Endodermal cell (in vitro differentiated cells): ENCODE measurements at regions not wholly inside any gene's neighbourhood (a gene's known extent, or its start where the extent isn't known, plus 50 kb on each side); places are given as distances from the start of the nearest gene placed in this dataset.
A peak's percentile ranks its signal among the peaks of the same experiment; 100 is the strongest.

Source experiments
- DNase-seq: peaks from one replicate; pipeline ENCODE4 v3.0.0-alpha.2; 2017
- H3K27ac ChIP-seq: 2 replicates; pipeline ENCODE4 v1.5.1; 2013; ENCODE audit warnings: mild to moderate bottlenecking, low read depth, low read length, moderate library complexity
- H3K27me3 ChIP-seq: 2 replicates; pipeline ENCODE4 v1.6.1; 2013; ENCODE audit warnings: mild to moderate bottlenecking, low read length, moderate library complexity; ENCODE audit not compliant: insufficient read depth, control insufficient read depth, poor library complexity, severe bottlenecking
- H3K36me3 ChIP-seq: 2 replicates; pipeline ENCODE4 v1.7.0; 2013; ENCODE audit warnings: mild to moderate bottlenecking, low read length, moderate library complexity; ENCODE audit not compliant: control insufficient read depth, insufficient read depth
- H3K4me1 ChIP-seq: one replicate; pipeline ENCODE4 v1.7.0; 2013; ENCODE audit warnings: low read length; ENCODE audit not compliant: control insufficient read depth, insufficient read depth
- H3K4me3 ChIP-seq: 2 replicates; pipeline ENCODE4 v1.5.1; 2013; ENCODE audit warnings: mild to moderate bottlenecking, low read length, moderate library complexity
- H3K9ac ChIP-seq: 2 replicates; pipeline ENCODE4 v1.6.1; 2013; ENCODE audit warnings: mild to moderate bottlenecking, low read length, moderate library complexity; ENCODE audit not compliant: poor library complexity, severe bottlenecking; ENCODE audit errors: extremely low read depth
- H3K9me3 ChIP-seq: 2 replicates; pipeline ENCODE4 v1.6.1; 2013; ENCODE audit warnings: mild to moderate bottlenecking, low read length, moderate library complexity; ENCODE audit not compliant: control insufficient read depth
- H3K27ac Mint-ChIP-seq: 2 replicates; pipeline ENCODE4 v1.8.0; 2020; ENCODE audit warnings: mixed read lengths
- H3K27me3 Mint-ChIP-seq: 2 replicates; pipeline ENCODE4 v1.8.0; 2021; ENCODE audit warnings: mild to moderate bottlenecking, mixed read lengths; ENCODE audit not compliant: insufficient read depth
- H3K36me3 Mint-ChIP-seq: 2 replicates; pipeline ENCODE4 v1.8.0; 2020; ENCODE audit warnings: low read depth, mixed read lengths
- H3K4me1 Mint-ChIP-seq: 2 replicates; pipeline ENCODE4 v1.8.0; 2020; ENCODE audit warnings: mixed read lengths
- H3K4me3 Mint-ChIP-seq: 2 replicates; pipeline ENCODE4 v1.8.0; 2020; ENCODE audit warnings: mild to moderate bottlenecking, moderate library complexity, mixed read lengths
- H3K9me3 Mint-ChIP-seq: 2 replicates; pipeline ENCODE4 v1.8.0; 2020; ENCODE audit warnings: mild to moderate bottlenecking, mixed read lengths
- WGBS, 2 experiments: methylation state at CpG; one replicate each; pipeline versions ENCODE4 v1.1.5 to v1.1.7; 2013; ENCODE audit warnings: missing lambda C conversion rate in 2 of 2, mixed read lengths in 1 of 2; ENCODE audit not compliant: insufficient coverage in 1 of 2, insufficient read length in 1 of 2; 5-methylcytosine and 5-hydroxymethylcytosine counted together
- TF ChIP-seq, protein P1 (sequence below): fragments of 200-600 bp; sonication (generic); conservative IDR thresholded peaks from 2 replicates; pipeline ENCODE4 v1.5.0; 2021; ENCODE audit warnings: antibody characterized with exemption, mild to moderate bottlenecking

DNA sequence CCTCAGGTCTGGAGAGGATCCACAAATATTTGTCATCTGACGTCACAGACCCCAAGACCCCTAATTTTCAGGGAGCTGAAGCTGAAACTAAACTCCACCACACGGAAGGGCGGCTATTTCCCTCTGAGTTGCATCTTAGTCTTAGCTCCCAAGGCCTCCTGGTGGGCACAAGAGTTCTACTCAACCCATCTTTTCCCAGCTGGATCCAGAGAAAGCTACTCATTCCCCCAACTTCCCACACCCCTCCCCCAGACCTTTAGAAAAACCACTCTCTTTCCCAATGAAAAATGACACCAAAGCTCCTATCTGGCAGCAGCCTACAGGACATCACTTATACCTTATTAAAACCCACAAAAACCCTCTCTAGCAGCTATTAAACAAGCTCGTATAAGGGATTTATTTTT is 67.1 kb upstream of the SLC1A1 start:
- Mint-ChIP-seq H3K36me3 (no peaks in the 10 kb centered on the region), H3K9me3 (no peaks in the 10 kb centered on the region), H3K4me1 (peaks cover 19% of the 10 kb centered on the region), H3K4me3 (no peak overlapping the region), H3K27me3 (peaks cover 91% of the 10 kb centered on the region), H3K27ac (no peak overlapping the region)
- H3K4me1 ChIP-seq, result peaks cover under 1% of the 10 kb centered on the region
- TF ChIP-seq, protein P1, sequence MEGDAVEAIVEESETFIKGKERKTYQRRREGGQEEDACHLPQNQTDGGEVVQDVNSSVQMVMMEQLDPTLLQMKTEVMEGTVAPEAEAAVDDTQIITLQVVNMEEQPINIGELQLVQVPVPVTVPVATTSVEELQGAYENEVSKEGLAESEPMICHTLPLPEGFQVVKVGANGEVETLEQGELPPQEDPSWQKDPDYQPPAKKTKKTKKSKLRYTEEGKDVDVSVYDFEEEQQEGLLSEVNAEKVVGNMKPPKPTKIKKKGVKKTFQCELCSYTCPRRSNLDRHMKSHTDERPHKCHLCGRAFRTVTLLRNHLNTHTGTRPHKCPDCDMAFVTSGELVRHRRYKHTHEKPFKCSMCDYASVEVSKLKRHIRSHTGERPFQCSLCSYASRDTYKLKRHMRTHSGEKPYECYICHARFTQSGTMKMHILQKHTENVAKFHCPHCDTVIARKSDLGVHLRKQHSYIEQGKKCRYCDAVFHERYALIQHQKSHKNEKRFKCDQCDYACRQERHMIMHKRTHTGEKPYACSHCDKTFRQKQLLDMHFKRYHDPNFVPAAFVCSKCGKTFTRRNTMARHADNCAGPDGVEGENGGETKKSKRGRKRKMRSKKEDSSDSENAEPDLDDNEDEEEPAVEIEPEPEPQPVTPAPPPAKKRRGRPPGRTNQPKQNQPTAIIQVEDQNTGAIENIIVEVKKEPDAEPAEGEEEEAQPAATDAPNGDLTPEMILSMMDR, result peak; percentile 61
- H3K4me3 ChIP-seq, result no peak overlapping the region
- no peak overlapping the region for H3K9ac ChIP-seq
- no peak overlapping the region for H3K27ac ChIP-seq
- H3K36me3 ChIP-seq, result no peaks in the 10 kb centered on the region
- WGBS, 2 experiments, result 49 to 60% methylated on average over 3 to 4 of the region's 4 CpGs
- H3K9me3 ChIP-seq, result no peaks in the 10 kb centered on the region
- DNase-seq, result peak; percentile 71
- peaks cover 86% of the 10 kb centered on the region for H3K27me3 ChIP-seq

DNA sequence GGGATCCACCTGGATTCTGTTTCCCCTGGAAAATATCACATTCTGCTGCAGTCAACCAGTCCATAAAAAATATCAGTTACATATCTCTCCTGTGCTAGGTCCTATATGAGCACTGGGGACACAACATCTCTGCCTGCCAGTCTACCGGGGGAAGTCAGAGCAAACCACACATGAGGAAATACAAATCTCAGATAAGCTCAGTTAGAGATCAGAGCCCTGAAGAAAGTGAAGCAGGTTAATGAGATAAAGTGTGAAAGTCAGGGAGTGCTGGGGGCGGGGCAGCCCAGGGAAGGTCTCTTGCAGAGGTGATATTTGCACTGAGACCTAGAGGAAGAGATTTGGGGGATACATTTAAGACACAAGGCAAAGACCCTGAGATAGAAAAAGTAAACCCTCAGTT is 67.8 kb upstream of the SLC1A1 start:
- no peak overlapping the region for H3K4me3 ChIP-seq
- H3K9me3 ChIP-seq, result no peaks in the 10 kb centered on the region
- no peaks in the 10 kb centered on the region for H3K36me3 ChIP-seq
- no peak overlapping the region for H3K9ac ChIP-seq
- TF ChIP-seq, protein P1, result no peak
- Mint-ChIP-seq H3K36me3 (no peaks in the 10 kb centered on the region), H3K27ac (no peak overlapping the region), H3K27me3 (peaks cover 92% of the 10 kb centered on the region), H3K4me3 (no peak overlapping the region), H3K4me1 (peaks cover 25% of the 10 kb centered on the region), H3K9me3 (no peaks in the 10 kb centered on the region)
- peaks cover 85% of the 10 kb centered on the region for H3K27me3 ChIP-seq
- DNase-seq, result peak; percentile 72
- H3K27ac ChIP-seq, result no peak overlapping the region
- WGBS, 2 experiments, result 58 to 69% methylated on average over 2 of the region's 2 CpGs
- peaks cover 4% of the 10 kb centered on the region for H3K4me1 ChIP-seq

DNA sequence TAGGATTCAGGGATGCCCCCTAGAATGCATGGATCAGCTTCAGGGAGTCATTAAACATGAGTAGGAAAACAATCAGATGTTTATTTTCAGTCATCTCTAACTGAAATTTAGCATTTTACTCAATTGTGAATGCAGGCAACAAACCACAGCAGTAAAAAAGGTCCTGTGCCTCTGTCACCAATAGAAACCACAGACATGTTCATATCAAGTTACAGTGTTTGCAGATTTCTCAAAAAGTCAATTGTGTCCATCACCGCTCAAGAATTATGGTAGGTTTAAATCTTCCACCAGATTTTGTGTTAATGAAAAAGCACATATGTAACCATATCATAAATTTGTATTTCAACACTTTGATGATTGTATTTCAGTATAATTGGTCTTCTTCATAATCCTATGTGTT is 68.4 kb upstream of the SLC1A1 start:
- no peak overlapping the region for H3K4me3 Mint-ChIP-seq
- H3K27ac Mint-ChIP-seq, result no peak overlapping the region
- Histone ChIP-seq H3K9me3 (no peaks in the 10 kb centered on the region), H3K36me3 (no peaks in the 10 kb centered on the region), H3K27ac (no peak overlapping the region), H3K27me3 (peaks cover 78% of the 10 kb centered on the region), H3K4me3 (no peak overlapping the region), H3K4me1 (peaks cover 4% of the 10 kb centered on the region), H3K9ac (no peak overlapping the region)
- H3K4me1 Mint-ChIP-seq, result peaks cover 32% of the 10 kb centered on the region
- no peaks in the 10 kb centered on the region for H3K36me3 Mint-ChIP-seq
- H3K27me3 Mint-ChIP-seq, result peaks cover 86% of the 10 kb centered on the region
- TF ChIP-seq, protein P1, result no peak
- DNase-seq, result no peak
- H3K9me3 Mint-ChIP-seq, result no peaks in the 10 kb centered on the region
- WGBS, 2 experiments, result 100% methylated on average over 1 of the region's 1 CpG
